HG03103 (cell line): ENCODE measurements at regions not wholly inside any gene's neighbourhood (a gene's known extent, or its start where the extent isn't known, plus 50 kb on each side); places are given as distances from the start of the nearest gene placed in this dataset.
"Not testable (repeated sequence)": the region's sequence is repeated elsewhere in the genome, so short reads cannot be mapped to it uniquely, and the experiment has no call there.

Source experiments
- ATAC-seq: cut with Tn5 transposase; IDR thresholded peaks from one replicate; pipeline ENCODE4 v1.9.1; 2021; ENCODE audit warnings: low read depth; ENCODE audit not compliant: unreplicated experiment

DNA sequence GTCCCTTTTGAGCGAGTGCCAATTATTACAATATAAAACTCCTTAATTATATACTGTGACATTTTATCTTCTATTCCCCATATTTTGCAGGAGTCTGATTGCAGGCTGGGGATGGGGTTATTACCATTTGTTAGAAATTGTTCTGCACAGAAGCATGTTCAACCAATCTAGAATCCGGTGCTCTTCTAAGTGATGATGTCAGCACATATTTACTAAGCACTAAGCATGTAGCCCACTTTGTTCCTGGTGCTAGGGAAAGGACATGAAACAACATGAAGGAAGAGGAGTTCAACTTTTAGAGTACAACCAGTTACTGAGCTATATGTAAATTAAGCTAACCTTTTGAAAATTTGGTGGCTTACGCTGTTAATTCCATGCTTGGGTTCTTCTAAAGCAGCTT is 52.8 kb upstream of the IL1RAPL2 start:
- no peak for ATAC-seq

DNA sequence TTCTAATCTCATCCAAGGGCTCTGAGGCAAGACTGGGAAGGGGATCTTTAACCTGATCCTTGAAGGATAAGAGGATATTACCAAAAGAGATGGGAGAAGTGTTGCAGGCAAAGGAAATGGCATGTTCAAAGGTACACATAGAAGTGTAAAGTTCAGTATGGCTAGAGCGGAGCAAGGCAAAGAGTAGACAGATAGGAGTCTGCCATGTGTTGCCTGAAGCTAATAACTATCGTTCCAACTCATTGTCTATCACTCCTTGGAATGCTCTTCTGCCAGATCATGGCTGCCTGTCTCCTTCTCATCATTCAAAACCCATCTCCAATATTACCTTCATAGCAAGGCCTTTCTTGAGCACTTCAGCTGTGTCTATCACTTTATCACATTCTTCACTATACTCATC is 55.2 kb upstream of the IL1RAPL2 start:
- no peak for ATAC-seq

DNA sequence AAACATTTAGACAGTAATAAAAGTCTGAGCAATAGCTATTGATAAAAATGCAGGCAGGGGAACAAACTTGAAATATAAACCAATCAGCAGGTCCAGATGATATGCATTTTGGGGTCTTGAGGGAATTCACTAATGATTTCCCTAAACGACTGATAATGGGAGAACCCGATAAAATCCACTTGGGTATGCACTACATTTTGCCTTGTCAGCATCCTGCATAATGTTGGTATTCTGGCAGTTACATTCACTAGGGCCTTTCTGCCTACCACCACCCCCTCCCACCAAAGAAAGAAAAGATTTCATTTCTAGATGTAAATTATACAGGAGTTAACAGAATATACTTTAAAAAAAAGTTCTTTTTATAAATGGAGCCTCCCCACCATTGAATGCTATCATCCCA is 63.5 kb upstream of the IL1RAPL2 start:
- no peak for ATAC-seq

DNA sequence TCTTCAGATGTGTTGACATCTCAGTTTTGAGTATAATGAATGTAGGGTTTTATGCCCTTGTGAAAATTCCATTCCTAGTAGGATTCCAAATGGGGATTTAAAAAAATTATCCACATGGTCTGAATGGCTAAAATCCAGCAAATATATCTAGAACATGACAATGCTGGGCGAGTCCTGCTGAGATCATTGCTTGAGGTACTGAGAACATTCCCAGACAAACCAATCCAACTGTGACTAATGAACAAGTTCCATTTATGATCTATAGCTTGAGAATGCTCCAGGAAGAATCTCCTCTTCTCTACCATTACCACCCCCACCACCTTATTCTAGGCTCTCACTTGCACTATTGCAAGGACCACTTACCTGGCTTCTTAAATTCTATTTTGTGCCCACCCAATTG is 77.2 kb upstream of the IL1RAPL2 start:
- no peak for ATAC-seq

DNA sequence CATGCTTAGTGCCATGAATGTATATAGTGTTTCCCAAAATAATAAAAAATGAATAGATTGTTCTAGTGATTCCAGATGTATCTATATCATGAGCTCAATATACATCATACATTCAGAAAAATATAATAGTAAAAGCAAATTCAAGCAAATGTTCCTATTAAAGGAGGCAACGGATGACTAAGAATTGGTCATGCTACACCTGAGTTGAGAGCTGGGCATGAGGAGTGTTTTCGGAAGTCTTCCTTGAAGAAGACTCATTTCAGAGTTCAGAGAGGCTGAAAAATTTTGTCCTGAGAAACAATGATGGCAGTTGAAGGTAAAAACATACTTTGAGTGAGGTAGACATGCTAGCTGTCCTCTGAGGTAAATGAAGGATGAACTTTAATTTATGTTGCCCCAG is 79.3 kb upstream of the IL1RAPL2 start:
- no peak for ATAC-seq

DNA sequence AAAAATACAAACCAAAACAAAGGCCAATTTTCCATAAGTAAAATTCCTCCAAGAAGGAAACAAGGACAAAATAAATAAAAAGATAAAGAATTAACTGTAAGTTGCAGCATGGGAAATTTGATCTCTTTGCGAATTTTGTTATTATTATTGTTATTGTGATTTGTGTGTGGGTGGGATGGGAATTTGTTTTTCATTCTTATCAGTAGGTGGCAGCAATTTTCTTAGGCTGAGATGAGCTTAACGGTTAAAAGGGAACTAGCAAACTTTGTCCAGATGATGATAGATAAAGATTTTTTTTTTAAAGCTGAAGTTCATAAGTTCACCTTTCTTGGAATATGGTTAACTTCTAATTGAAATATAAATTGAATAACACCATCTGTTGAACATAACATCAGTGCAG is 83.2 kb upstream of the IL1RAPL2 start:
- no peak for ATAC-seq

DNA sequence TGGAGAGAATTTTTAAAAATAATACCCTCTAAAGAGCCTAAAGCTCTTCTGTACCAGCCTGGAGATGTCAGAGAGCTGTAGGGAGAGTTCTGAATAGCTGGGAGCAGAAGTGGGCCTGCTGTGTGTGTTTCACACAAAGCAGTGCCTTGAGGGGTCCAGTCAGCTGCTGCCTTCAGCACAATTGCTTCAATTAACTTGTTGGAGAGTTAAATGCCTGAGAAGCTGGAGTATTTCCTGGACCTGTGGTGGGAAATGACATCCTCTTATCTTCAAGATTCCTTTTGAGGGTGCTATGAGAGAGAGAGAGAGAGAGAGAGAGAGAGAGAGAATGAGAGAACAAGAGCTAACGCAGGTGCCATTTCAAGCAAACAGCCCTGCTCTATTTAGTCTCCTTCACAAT is 96.2 kb upstream of the IL1RAPL2 start:
- ATAC-seq, result no peak

DNA sequence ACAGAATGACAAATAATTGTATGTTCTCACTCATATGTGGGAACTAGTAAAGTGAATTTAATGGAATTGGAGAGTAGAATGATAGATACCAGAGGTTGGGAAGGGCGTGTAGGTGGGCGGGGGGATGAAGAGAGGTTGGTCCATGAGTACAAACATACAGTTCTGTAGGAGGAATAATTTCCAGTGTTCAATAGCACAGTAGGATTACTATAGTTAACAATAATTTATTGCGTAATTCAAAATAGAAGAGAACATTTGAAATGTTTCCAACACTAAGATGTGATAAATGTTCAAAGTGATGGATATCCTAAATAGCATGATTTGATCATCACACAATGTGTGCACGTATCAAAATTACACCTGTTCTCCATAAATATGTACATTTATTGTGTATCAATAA is 106.2 kb upstream of the IL1RAPL2 start:
- no peak for ATAC-seq

DNA sequence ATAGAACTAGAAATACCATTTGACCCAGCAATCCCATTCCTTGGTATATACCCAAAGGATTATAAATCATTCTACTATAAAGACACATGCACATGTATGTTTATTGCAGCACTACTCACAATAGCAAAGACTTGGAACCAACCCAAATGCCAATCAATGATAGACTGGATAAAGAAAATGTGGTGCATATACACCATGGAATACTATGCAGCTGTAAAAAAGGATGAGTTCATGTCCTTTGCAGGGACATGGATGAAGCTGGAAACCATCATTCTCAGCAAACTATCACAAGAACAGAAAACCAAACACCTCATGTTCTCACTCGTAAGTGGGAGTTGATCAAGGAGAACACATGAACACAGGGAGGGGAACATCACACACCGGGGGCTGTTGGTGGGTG is 108.9 kb upstream of the IL1RAPL2 start:
- not testable (repeated sequence) for ATAC-seq

DNA sequence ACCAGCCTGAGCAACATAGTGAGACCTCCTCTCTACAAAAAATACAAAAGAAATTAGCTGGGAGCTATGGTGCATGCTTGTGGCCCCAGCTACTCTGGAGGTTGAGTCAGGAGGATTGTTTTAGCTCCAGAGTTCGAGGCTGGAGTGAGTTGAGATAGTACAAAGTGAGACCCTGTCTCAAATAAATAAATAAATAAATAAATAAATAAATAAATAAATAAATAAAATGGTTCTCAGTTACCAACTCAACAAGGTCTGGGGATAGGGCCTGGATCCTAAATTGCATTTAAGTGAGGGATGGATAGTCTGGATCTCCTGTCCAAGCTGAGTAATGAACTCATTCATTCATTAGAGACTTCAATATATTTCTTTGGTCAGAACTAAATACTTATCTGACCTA is 115.7 kb upstream of the IL1RAPL2 start:
- ATAC-seq, result no peak

DNA sequence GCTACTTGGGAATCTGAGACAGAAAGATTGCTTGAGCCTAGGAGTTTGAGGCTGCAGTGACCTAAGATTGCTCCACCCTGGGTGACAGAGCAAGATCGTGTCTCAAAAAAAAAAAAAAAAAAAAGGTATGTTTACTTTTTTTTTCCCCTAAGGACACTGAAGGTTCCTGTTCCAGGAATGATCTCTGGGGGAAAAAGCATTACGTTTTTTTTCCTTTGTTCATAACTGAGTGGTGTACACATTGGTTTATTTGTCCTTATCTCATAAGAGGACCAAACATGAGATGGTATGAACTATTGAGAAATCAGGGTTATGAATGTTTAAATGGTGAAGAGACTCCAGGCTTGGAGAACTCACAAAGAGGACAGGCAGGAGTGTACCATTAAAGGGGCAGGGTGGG is 120.4 kb upstream of the IL1RAPL2 start:
- ATAC-seq, result no peak

DNA sequence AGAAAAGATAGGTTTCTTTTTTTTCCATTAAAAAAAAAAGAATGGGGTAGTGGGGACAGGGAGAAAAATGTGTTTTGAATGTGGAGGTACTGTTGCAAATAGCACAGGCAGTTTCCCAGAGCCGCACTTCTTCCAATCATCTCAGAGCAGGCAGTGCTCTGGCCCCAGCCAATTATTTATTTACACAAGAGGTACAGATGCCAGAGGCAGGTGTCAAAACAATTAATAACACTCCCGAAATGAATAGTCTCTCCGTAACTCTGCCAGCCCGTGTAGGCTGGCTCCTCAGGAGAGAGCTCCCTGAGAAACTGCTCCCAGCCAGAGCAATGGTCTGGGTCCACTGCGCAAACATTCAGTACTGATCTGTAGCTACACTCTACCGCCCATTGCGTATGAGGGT is 130.8 kb upstream of the IL1RAPL2 start:
- no peak for ATAC-seq

DNA sequence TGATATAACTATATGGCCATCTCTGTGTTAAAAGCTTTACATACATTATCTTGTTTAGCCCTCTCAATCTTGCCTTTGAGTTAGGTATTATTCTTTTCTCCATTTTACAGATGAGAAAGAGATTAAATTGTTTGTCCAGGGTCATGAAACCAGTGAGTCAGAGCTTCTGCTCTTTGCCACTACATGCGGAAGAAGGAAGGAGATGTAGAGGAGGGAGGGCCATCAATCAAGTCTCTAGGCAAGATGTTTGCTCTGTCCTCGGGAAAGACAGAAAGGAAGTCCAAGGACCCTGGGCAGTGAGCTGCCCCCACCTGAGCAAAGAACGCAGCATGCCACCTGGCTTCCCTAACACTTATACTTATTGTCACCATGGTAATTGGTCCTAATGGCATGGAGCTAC is 133.7 kb upstream of the IL1RAPL2 start:
- ATAC-seq, result no peak

DNA sequence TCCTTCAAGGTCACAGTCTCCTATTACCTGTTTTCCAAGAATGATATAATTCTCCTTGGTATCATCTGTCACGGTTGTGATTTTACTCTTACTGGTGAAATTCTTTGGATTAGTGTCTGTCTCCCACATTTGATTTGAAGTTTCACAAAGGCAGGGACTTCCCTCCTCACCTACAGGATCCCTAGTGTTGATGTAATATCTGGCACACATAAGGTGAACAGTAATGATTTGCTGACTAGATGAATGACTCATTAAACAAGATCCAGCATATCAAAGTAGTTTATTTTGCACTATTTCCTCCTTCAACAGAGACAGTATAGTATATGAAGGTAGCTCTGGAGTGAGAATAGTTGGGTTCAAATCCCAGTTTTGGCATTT is 135.3 kb upstream of the IL1RAPL2 start:
- no peak for ATAC-seq

DNA sequence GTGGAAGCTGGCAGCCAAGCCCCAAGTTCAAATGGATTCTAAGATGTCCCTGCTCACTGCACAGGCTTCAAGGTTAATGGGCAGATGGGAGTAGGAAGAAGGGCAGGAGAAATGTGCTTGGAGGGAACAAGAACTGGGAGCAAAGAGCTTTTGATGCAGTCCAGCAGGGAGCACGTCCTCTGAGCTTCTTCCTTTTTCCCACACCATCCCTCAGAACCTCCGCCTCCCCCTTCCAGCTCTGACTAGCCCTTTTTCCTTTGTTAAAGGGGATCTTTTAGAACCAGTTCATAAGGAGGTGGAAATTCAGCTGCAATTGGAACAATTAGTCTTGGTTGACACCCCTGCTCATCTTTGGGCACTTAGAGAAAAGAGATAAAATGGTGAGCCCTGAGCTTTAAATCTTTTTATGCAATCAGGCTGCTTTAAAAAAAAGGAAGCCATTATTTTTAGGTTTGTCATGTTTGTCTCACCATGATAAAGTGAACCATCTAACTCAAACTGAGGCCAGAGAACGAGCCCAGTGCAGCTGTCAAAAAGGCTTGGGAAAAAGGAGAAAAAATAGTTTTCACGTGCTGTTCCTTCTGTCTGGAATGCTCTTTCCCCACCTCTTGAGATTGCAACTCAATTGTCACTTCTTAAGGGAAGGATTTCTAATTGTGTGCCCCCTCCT is 135.8 kb upstream of the IL1RAPL2 start:
- ATAC-seq, result no peak

DNA sequence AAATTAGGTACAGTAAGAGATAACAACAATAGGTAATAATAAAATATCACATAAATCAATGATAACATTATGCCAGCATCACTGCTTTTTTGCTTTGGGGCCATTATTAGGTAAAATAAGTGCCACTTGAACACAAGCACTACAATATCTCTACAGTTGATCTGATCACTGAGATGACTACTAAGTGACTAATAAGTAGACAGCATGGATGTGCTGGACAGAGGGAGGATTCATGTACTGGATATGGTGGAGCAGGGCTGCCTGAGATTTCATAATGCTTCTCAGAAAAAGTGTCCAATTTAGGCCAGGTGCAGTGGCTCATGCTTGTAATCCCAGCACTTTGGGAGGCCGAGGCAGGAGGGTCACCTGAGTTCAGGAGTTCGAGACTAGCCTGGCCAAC is 137.8 kb upstream of the IL1RAPL2 start:
- ATAC-seq, result no peak

DNA sequence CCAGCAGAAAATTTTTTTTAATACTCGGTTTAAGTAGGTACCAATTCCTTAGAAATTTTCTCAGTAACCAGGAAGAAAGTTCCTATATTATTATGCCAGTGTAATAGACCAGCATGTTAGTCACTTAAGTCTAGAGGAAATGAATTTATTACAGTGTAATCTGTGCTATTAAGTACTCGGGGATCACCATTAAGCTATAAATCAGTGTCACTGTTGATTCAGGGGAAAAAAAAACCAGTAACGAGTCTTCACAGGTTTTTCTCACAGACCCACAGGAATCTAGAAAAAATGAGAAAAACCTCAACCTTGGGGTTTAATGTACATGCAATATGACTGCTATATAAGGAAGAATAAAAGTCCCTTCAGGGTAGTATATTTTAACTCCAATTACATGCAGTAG is 138.3 kb upstream of the IL1RAPL2 start:
- ATAC-seq, result no peak

DNA sequence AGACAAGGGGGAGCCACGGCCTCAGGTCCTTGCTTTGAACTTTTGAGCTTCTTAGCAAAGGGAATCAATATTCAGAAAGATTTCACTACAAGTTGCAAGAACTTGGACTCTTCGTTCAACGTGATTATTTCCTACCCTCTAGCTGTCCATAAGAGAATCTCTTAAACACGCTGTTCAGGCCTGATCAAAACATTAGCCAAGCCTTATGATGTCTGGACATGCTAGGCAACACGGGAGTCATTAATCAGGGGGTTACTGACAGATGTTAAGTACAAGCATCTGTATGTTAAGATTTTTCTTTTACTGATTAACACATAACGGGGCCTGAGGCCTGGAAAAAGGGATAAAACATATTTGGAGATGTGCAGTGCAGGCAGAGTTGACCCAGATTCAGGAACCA is 138.9 kb upstream of the IL1RAPL2 start:
- ATAC-seq, result no peak

DNA sequence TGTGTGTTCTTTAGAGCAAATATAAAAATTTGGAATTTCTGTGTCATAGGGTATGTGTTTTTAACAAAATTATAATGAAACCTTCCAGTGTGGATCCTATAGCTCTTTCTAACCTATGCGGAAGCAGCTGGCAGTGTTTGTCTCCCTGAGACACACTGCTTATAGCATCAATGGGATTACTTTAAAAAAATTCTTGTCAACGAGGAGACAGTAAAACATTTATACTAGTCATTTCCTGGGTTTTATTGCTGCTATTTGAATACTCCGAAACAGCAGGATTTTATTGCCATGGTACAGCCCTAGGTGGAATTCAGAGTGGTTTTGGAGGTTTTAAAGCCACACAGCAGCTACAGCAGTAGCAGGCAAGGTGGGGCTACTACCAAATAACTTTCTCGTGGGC is 145.1 kb upstream of the IL1RAPL2 start:
- ATAC-seq, result no peak

DNA sequence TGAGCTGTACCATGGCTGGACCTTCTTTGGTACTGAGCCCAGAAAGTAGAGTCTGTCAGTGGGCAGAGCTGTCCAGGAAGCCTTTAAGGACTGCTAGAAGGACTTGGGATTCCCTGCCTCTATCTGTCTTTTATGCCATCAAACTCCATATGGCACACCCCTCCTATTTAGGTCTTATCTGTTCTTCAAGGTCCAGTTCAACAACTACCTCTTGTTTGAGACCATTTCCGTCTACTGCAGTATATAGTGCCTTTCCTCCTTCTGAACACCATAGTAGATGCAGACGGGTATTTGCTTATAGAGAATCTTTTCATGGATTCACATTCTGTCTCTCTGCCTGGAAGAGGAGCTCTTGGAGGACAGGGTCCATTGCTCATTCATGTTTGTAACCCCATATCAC is 146.1 kb upstream of the IL1RAPL2 start:
- ATAC-seq, result no peak

DNA sequence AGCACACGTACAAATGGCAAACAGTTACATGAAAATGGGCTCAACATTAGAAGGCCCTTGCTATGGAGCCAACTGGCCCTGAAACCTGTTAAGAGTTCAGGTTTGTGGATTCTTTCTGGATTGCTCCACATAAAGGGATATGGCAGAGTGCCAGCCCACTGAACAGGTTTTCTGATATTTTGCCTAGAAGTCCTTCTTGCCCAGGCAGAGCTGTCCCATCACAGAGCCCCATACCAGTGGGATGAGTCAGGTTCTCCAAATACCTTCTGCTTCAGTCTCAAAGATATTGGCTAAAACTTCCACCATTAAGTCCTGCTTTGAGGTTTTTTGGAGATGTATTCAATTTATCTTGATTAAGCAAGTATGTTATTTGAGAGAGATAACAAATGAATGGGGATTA is 146.8 kb upstream of the IL1RAPL2 start:
- no peak for ATAC-seq

DNA sequence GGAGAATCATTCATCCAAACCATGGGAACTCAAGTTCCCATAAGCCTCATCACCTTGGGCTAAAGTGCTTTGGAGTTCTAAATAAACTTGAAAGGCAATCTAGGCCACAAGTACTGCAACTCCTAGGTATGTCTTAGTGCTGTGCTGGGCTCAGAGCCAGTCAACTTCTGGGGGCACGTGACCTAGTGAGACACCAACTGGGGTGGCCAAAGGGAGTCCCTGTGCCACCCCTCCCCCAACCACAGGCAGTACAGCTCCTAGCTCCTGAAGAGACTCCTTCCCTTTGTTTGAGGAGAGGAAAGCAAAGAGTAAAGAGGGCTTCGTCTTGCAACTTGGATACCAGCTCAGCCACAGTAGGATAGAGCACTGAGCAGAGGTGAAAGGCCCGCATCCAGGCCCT is 154.2 kb upstream of the IL1RAPL2 start:
- ATAC-seq, result no peak

DNA sequence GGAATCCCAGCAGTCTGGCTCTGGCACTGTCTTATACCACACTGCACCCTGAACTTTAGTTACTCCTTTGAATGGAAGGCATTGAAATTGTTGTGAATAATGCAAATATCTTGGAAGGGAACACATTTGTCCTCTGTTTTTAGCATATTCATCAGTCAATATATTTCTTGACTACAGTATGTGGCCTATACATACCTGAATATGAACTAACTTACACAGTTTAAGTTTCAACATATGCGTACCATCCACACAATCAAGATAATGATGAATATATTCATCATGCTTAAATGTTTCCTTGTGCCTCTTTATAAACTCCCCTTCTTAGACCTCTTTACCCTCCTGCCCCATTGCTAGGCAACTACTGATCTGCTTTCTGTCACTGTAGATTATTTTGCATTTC is 145.7 kb upstream of the ESX1 start:
- ATAC-seq, result no peak
